ENCODE measurements at regions not wholly inside any gene's neighbourhood (a gene's known extent, or its start where the extent isn't known, plus 50 kb on each side); places are given as distances from the start of the nearest gene placed in this dataset.

GRCh38 chr13:63107179-63107943, 1691.7 kb upstream of the PCDH20 start:
- Histone ChIP-seq H4K20me1 (no peaks in the 10 kb centered on the region), H3K4me1 (no peaks in the 10 kb centered on the region), H3K9me3 (no peaks in the 10 kb centered on the region), H3K4me2 (no peak overlapping the region), H3K9ac (no peak overlapping the region), H3K36me3 (no peaks in the 10 kb centered on the region), H3K27me3 (no peaks in the 10 kb centered on the region), H3K27ac (no peak overlapping the region), H3K4me3 (no peak overlapping the region)
- no peak for TF ChIP-seq Cebpa-rat (IDR thresholded peaks at IDR 0.05)

GRCh38 chr13:63094717-63095116, 1679.1 kb upstream of the PCDH20 start:
- no peak for TF ChIP-seq Cebpa-rat (IDR thresholded peaks at IDR 0.05)
- Histone ChIP-seq H4K20me1 (no peaks in the 10 kb centered on the region), H3K9me3 (no peaks in the 10 kb centered on the region), H3K4me1 (peaks cover 6% of the 10 kb centered on the region), H3K9ac (no peak overlapping the region), H3K4me2 (no peak overlapping the region), H3K27ac (no peak overlapping the region), H3K4me3 (no peak overlapping the region), H3K36me3 (no peaks in the 10 kb centered on the region), H3K27me3 (no peaks in the 10 kb centered on the region)

- H3K27ac ChIP-seq, result no peak overlapping the region
- no peaks in the 10 kb centered on the region for H3K36me3 ChIP-seq
- no peak overlapping the region for H3K9ac ChIP-seq
- no peaks in the 10 kb centered on the region for H4K20me1 ChIP-seq
- H3K9me3 ChIP-seq, result no peaks in the 10 kb centered on the region
- no peak overlapping the region for H3K4me2 ChIP-seq
- no peak for TF ChIP-seq Cebpa-rat (IDR thresholded peaks at IDR 0.05)
- H3K27me3 ChIP-seq, result no peaks in the 10 kb centered on the region
- no peaks in the 10 kb centered on the region for H3K4me1 ChIP-seq
- H3K4me3 ChIP-seq, result no peak overlapping the region
Observed at GRCh38 chr13:63093907-63094469, 1678.3 kb upstream of the PCDH20 start.

- Histone ChIP-seq H4K20me1 (no peaks in the 10 kb centered on the region), H3K4me2 (no peak overlapping the region), H3K9ac (no peak overlapping the region), H3K27me3 (no peaks in the 10 kb centered on the region), H3K4me3 (no peak overlapping the region), H3K27ac (no peak overlapping the region), H3K9me3 (no peaks in the 10 kb centered on the region), H3K4me1 (no peaks in the 10 kb centered on the region), H3K36me3 (no peaks in the 10 kb centered on the region)
- no peak for TF ChIP-seq Cebpa-rat (IDR thresholded peaks at IDR 0.05)
Observed at GRCh38 chr13:63092456-63092855, 1676.8 kb upstream of the PCDH20 start.

GRCh38 chr13:63090524-63090923, 1674.9 kb upstream of the PCDH20 start:
- TF ChIP-seq Cebpa-rat (IDR thresholded peaks at IDR 0.05), result no peak
- no peak overlapping the region for H3K27ac ChIP-seq
- no peaks in the 10 kb centered on the region for H3K36me3 ChIP-seq
- no peaks in the 10 kb centered on the region for H4K20me1 ChIP-seq
- no peaks in the 10 kb centered on the region for H3K9me3 ChIP-seq
- H3K4me2 ChIP-seq, result no peak overlapping the region
- H3K4me3 ChIP-seq, result no peak overlapping the region
- no peak overlapping the region for H3K9ac ChIP-seq
- H3K4me1 ChIP-seq, result no peaks in the 10 kb centered on the region
- no peaks in the 10 kb centered on the region for H3K27me3 ChIP-seq

- Histone ChIP-seq H3K4me1 (no peaks in the 10 kb centered on the region), H3K4me2 (no peak overlapping the region), H3K36me3 (no peaks in the 10 kb centered on the region), H3K27ac (no peak overlapping the region), H3K9ac (no peak overlapping the region), H3K27me3 (no peaks in the 10 kb centered on the region), H4K20me1 (no peaks in the 10 kb centered on the region), H3K9me3 (no peaks in the 10 kb centered on the region), H3K4me3 (no peak overlapping the region)
- no peak for TF ChIP-seq Cebpa-rat (IDR thresholded peaks at IDR 0.05)
Observed at GRCh38 chr13:63088226-63088625, 1672.6 kb upstream of the PCDH20 start.

- H3K9me3 ChIP-seq, result no peaks in the 10 kb centered on the region
- no peak overlapping the region for H3K9ac ChIP-seq
- H3K4me2 ChIP-seq, result no peak overlapping the region
- no peak overlapping the region for H3K4me3 ChIP-seq
- H3K27ac ChIP-seq, result no peak overlapping the region
- H3K27me3 ChIP-seq, result no peaks in the 10 kb centered on the region
- no peaks in the 10 kb centered on the region for H3K36me3 ChIP-seq
- no peak for TF ChIP-seq Cebpa-rat (IDR thresholded peaks at IDR 0.05)
- no peaks in the 10 kb centered on the region for H3K4me1 ChIP-seq
- H4K20me1 ChIP-seq, result no peaks in the 10 kb centered on the region
Observed at GRCh38 chr13:63086286-63086685, 1670.6 kb upstream of the PCDH20 start.

GRCh38 chr13:63085851-63086250, 1670.2 kb upstream of the PCDH20 start:
- Histone ChIP-seq H3K9ac (no peak overlapping the region), H3K4me2 (no peak overlapping the region), H3K36me3 (no peaks in the 10 kb centered on the region), H3K4me1 (no peaks in the 10 kb centered on the region), H3K27ac (no peak overlapping the region), H3K27me3 (no peaks in the 10 kb centered on the region), H4K20me1 (no peaks in the 10 kb centered on the region), H3K9me3 (no peaks in the 10 kb centered on the region), H3K4me3 (no peak overlapping the region)
- no peak for TF ChIP-seq Cebpa-rat (IDR thresholded peaks at IDR 0.05)

GRCh38 chr13:63081400-63082014, 1665.9 kb upstream of the PCDH20 start:
- Histone ChIP-seq H3K9me3 (0 out of 2 replicates have a peak, but pooled peaks cover 3% of the 10 kb centered on the region), H3K36me3 (no peaks in the 10 kb centered on the region), H3K27me3 (no peaks in the 10 kb centered on the region), H3K27ac (no peak overlapping the region), H4K20me1 (no peaks in the 10 kb centered on the region), H3K4me3 (no peak overlapping the region), H3K4me1 (no peaks in the 10 kb centered on the region), H3K9ac (no peak overlapping the region), H3K4me2 (no peak overlapping the region)
- TF ChIP-seq Cebpa-rat (IDR thresholded peaks at IDR 0.05), result no peak

- no peak overlapping the region for H3K4me2 ChIP-seq
- no peak for TF ChIP-seq Cebpa-rat (IDR thresholded peaks at IDR 0.05)
- H3K27ac ChIP-seq, result no peak overlapping the region
- H3K4me1 ChIP-seq, result no peaks in the 10 kb centered on the region
- no peaks in the 10 kb centered on the region for H3K36me3 ChIP-seq
- no peaks in the 10 kb centered on the region for H4K20me1 ChIP-seq
- H3K9ac ChIP-seq, result no peak overlapping the region
- no peak overlapping the region for H3K4me3 ChIP-seq
- H3K27me3 ChIP-seq, result no peaks in the 10 kb centered on the region
- H3K9me3 ChIP-seq, result 0 out of 2 replicates have a peak, but pooled peaks cover 3% of the 10 kb centered on the region
Observed at GRCh38 chr13:63075126-63075525, 1659.5 kb upstream of the PCDH20 start.

Measured in BLaER1 (cell line).